Stimulated activated CD4-positive, alpha-beta T cell treated with anti-CD3 and anti-CD28 coated beads, Interleukin-1b, Interleukin-23, amount 100 ng/mL, for 48 hours (primary cell): ENCODE measurements at regions not wholly inside any gene's neighbourhood (a gene's known extent, or its start where the extent isn't known, plus 50 kb on each side); places are given as distances from the start of the nearest gene placed in this dataset.
"Not testable (repeated sequence)": the region's sequence is repeated elsewhere in the genome, so short reads cannot be mapped to it uniquely, and the experiment has no call there.

Source experiments
- DNase-seq: peaks from one replicate; pipeline ENCODE4 v3.0.0-alpha.2; 2020

- no peak for DNase-seq
These were observed 697.2 kb downstream of the USP25 start for GRCh38 chr21:16426936-16427335.

GRCh38 chr21:16427587-16428087 lies 697.9 kb downstream of the USP25 start:
- DNase-seq, result no peak

DNA sequence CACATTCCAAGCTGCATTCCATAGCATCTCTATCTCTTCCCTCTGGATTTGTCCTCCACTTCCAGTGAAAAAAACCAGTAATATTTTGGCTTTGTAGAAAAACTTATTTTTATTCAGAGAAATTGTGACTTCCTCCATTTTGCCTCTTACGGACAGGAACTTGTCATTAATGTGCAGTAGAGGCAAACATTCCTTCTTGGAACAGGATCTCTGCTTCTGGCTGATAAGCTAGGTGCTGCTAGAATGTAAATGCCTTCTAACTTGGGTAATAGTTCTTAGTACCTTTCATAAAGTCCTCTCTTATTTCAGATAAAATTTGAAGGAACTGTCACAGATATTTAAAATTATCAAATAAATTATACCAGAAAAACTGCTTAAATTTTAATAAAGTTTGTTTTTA lies 707.8 kb downstream of the USP25 start:
- DNase-seq, result no peak

GRCh38 chr21:16438761-16439160 lies 709.0 kb downstream of the USP25 start:
- no peak for DNase-seq

GRCh38 chr21:16441789-16442188 lies 712.0 kb downstream of the USP25 start:
- no peak for DNase-seq

DNA sequence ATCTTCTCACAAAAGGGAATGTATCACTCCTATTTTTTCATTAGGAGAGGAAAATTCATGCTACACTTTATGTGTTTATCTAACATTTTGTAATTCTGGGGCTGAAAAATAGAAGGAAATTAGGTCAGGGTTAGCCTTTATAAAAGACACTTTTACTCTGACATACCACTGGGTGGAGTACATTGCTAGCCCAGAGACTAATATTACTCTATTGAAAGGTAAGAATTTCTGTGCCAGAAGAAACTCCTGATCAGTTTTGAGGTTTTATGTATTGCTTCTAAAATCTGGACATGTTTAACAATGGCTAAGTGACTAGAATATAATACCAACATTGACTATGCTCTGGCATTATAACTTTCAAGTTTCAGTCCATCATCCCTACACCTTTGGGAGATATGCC lies 724.6 kb downstream of the USP25 start:
- DNase-seq, result no peak

GRCh38 chr21:16455526-16455925 lies 725.7 kb downstream of the USP25 start:
- no peak for DNase-seq

DNA sequence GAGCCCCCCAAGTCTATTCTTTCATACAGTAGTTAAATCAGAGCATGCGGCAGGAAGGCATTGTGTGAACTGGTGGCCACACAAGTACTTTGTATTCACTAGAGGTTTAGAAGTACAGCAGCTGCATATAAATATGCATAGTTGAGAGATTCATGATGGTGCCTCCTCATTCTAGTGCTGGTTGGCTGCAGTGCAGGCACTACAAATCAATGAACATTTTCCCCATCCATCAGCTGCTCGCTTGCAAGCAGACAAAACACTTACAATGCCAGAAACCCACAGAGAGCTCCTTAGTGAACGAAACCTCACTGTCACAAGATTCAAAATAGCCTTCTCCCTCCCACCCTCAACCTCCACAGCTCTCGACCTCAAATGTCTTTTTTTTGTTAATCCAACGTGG lies 726.2 kb downstream of the USP25 start:
- DNase-seq, result no peak

GRCh38 chr21:16457498-16457897 lies 727.7 kb downstream of the USP25 start:
- DNase-seq, result no peak

DNA sequence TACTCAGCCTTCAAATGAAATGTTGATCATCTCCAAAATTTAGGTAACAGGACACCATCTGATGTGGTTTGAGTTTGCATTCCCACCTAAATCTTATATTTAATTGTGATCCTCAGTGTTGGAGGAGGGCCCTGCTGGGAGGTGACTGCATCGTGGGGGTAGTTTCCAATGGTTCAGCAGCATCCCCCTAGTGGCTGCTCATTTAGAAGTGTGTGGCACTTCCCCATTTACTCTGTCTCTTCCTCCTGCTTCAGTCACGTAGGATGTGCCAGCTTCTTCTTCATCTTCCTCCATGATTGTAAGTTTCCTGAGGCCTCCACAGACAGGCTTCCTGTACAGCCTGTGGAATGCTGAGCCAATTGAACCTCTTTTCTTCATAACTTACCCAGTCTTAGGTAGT lies 731.2 kb downstream of the USP25 start:
- DNase-seq, result no peak

DNA sequence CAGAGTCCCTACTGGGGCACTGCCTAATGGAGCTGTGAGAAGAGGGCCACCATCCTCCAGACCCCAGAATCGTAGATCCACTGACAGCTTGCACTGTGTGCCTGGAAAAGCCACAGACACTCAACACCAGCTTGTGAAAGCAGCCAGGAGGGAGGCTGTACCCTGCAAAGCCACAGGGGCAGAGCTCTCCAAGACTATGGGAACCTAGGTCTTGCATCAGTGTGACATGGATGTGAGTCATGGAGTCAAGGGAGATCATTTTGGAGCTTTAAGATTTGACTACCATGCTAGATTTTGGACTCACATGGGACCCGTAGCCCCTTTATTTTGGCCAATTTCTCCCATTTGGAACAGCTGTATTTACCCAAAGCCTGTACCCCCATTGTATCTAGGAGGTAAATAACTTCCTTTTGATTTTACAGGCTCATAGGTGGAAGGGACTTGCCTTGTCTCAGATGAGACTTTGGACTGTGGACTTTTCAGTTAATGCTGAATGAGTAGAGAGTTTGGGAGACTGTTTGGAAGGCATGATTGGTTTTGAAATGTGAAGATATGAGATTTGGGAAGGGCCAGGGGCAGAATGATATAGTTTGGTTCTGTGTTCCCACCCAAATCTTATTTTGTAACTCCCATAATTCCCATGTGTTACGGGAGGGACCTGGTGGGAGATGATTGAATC lies 734.6 kb downstream of the USP25 start:
- DNase-seq, result not testable (repeated sequence)

GRCh38 chr21:16468184-16468583 lies 738.4 kb downstream of the USP25 start:
- no peak for DNase-seq

GRCh38 chr21:16473988-16474387 lies 744.2 kb downstream of the USP25 start:
- no peak for DNase-seq

- DNase-seq, result no peak
These were observed 746.5 kb downstream of the USP25 start for GRCh38 chr21:16476056-16476825.

- DNase-seq, result no peak
These were observed 758.3 kb downstream of the USP25 start for GRCh38 chr21:16488042-16488441.

DNA sequence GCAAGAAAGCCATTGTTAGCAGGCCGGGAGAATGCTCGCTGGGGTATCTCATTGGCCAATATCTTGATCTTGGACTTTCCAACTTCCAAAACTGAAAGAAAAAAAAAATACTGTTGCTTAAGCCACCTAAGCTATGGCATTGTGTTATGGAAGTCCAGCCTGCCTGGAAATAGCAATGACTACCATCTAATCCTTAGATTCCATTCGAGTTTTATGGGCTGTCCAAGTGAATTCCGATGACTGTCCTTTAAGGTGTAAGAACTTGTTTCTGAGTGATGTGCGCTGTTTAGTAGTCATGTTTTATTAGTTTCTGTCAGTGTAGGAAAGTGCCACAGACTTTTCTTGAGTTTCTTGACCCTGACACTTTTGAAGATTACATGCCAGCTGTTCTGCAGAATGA lies 762.6 kb downstream of the USP25 start:
- no peak for DNase-seq

DNA sequence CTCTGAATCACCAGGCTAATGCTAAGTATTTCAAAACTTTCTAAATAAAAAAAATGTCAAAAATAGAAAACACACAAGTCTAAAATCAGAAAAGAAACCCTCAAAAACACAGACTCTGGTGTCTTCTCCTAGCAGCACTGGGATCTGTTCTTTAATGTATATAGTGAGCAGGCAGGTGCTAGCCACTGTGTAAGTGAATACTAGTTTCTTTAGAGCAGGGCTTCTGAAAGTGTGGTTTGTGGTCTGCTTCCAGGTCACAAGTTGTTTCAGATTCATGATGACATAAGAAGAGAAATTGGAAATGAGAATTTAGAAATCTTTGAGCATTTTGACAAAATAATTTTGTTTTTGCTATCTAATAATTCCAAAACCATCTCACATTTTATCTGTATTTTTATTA lies 763.1 kb downstream of the USP25 start:
- DNase-seq, result no peak

DNA sequence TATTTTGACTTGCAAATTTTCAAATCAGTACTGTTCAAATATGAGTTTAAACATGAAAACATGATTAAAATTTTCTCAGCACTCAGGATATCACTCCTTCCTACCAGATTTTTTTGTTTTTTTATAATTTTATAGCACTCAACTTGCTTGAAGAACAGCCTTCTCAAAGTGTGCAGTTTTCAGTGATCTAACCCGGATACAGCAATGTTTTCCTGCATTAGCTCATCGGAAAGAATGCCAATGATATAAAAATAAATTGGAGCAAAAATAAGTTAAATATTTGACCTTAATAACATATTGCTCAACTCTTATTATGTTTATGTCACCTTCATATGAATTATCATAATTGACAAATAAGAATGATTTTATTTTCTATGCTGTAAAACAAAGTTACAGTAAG lies 766.8 kb downstream of the USP25 start:
- no peak for DNase-seq

GRCh38 chr21:16500271-16500670 lies 770.5 kb downstream of the USP25 start:
- DNase-seq, result no peak

- DNase-seq, result no peak
These were observed 772.5 kb downstream of the USP25 start for GRCh38 chr21:16502273-16502672.

- no peak for DNase-seq
These were observed 773.1 kb downstream of the USP25 start for GRCh38 chr21:16502897-16503296.

DNA sequence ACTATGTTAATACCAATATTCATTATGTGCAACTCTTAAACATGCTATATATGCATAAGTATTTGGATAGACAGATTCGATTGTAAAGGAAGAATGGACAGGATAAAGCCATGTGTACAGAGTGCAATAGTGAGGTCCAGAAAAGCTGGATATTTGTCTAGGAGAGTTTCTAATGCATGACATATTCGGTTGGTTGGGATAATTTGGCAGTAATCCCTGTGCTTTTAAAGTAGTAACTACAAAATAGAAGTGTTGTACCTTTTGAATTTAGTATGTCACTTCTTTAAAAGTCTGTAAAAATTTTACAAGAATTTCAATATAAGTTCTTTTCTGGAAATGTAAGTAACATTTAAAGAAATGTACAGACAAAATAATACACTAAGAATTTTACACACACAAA lies 774.5 kb downstream of the USP25 start:
- DNase-seq, result no peak

GRCh38 chr21:16504766-16505165 lies 775.0 kb downstream of the USP25 start:
- DNase-seq, result no peak

DNA sequence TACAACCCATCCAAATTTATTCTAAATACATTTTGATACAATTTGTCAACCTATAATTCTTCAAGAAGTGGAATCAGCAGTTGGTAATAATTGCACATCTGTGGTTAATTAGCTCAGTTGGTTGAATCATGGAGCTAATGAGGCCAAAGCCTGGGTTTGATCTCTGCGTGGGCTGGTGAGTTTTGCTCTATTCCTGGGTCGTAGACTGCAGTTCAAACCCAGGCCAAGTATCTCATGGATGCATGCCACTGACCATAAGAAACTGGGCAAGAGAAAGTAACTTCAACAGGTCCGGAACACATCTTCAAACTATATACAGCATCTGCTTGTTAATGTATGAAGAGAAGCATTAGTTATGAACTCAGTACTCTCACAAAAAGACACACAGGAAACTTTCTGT lies 779.7 kb downstream of the USP25 start:
- no peak for DNase-seq

- no peak for DNase-seq
These were observed 784.5 kb downstream of the USP25 start for GRCh38 chr21:16514316-16514715.
